CD1c-positive myeloid dendritic cell (primary cell): ENCODE measurements at regions not wholly inside any gene's neighbourhood (a gene's known extent, or its start where the extent isn't known, plus 50 kb on each side); places are given as distances from the start of the nearest gene placed in this dataset.
"Not testable (repeated sequence)": the region's sequence is repeated elsewhere in the genome, so short reads cannot be mapped to it uniquely, and the experiment has no call there.

Experiments
- DNase-seq: peaks from one replicate; pipeline ENCODE4 v3.0.0-alpha.2; 2016; ENCODE audit errors: extremely low spot score

DNA sequence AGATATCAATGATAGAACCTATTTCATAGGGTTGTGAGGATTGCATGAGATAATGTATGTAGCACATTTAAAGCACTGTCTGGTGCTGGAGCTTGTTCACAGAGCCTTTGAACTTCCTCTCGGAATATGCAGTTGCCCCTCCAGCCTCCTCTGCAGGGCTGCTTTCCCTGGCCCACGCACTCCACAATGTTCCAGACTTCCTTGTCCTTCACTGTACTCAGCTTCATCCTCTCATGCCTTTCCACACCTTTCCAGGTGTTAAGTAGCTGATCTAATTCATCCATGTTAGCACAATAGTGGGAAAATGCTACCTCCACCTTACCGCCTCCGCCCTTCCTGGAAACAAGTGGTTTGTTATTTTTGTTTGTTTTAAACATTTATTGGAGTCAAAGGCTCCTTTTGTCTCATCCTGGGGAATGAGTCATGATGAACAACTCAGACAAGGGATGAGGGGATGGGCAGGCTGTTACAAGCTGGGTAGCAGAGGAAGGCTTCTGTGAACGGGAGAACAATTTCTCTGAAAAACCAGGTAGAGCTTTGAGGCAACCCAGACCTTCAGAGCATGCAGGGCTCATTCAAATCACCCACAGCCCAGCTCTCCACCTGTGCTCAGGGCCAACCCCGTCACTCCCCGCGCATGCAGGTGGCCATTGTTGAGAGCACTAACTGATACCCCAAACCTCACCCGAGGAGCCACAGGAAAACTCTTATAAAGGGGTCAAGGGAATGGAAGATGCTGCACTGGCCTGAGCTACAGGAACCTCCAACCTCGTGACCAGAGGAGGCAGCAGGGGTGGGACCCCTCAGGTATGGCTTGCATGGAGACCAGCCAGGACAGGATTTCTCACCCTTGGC, 84.9 kb upstream of the TBL1X start:
- no peak for DNase-seq

DNA sequence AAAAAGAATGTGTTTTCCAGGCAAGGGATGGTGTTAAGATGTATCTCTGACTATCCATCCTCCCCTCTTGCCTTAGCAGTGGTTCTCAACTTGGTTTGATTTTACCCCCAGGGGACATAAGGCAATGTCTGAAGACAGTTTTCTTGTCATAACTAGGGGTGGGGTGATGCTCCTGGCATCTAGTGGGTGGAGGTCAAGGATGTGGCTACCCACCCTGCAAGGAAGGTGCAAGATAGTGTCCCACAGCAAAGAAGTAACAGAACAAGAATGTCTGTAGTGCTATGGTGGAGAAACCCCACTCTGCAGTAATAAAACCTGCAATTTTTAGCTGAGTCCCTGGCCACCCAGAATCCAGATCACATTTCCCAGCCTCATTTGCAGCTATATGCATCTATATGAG, 81.2 kb upstream of the TBL1X start:
- DNase-seq, result no peak

DNA sequence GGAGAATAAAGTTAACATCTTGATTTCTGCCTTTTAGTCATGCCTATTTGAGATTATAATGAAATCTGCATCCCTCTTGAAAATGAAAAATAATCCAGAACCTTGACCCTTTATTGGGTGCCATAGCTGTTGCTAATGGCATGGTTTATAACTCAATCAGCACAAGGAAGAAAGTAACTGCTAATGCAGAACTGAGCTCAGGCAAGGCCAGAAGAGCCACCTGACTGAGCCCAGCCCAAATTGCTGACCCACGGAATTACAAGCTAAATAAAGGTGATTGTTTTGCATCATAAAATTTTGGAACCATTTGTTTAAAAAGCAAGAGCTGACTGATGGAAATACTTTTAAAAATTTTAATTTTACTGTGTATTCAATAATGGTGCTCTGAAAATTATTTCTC, 76.4 kb upstream of the TBL1X start:
- no peak for DNase-seq

DNA sequence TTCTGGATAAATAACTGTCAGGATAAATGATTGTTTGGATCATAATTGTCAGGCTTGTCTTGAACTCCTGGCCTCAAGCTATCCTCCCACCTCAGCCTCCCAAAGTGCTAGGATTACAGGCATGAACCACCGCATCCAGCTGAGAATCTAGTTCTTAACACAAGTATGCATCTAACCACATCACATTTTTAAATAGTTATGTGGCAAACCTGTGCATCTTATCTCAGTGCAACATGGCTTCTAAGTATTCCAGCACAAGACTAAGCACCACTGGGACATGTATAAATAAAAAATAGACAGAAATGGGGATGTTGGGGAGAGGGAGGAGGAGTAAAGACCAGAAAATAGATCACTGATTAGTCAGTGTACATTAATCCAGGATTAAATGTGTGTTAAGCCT, 74.7 kb upstream of the TBL1X start:
- DNase-seq, result no peak

DNA sequence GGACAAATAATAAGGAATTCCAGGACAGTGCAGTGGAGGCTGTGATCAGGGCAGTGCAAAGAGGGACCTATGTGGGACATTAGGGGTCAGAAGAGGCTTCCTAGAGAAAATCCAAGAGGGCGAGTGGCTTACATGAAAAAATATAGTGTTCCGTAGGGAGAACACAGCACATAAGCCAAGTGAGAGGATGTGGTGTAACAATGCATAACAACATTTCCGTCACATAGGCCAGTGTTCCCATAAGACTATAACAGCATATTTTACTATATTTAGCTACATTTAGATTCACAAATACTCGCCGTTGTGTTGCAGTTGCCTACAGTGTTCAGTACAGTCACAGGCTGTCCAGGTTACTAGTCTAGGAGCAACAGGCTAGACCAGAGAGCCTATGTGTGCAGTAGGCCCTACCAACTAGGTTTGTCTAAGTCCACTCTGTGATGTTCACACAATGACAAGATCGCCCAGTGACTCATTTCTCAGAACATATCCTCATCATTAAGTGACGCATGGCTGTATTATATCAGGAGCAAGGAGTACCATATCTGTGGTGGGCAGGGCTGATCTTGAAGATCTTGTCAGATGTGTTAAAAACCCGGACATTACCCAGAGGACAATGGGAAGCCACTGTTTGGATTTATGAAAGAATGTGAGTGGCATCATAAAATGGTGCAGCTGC, 74.0 kb upstream of the TBL1X start:
- no peak for DNase-seq

DNA sequence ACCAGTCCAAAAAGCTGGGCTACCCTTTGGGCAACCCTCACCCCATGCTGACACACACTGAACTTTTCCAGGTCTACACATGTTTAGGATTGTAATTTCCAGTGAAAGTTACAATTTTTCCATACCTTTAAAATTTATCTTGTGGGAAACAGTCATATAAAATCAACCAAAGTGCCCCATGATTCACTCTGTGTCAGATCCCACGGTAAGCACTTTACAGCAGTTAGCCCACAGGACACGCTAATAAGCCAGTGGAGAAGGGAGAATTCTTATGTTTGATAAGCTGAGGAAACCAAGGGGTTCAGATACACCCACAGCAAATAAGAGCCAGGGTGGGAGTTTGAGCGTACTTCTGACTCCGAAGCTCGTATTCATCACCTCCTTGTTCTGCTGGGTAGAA, 72.4 kb upstream of the TBL1X start:
- no peak for DNase-seq

DNA sequence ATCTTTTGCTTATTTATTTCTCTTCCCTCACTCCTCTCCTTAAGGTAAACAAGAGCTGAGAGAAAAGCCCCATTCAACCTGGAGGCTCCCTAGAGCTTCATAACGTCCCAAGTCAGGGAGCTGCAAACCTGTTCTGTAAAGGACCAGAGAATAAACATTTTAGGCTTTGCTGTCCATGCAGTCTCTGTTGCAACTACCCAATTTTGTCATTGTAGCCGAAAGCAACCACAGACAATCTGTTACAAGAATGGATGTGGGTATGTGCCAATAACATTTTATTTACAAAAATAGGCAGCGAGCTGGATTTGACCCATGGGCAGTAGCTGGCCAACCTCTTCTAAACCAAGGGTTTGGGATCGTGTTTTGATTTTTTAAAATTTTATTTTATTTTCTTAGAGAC, 71.3 kb upstream of the TBL1X start:
- DNase-seq, result no peak

DNA sequence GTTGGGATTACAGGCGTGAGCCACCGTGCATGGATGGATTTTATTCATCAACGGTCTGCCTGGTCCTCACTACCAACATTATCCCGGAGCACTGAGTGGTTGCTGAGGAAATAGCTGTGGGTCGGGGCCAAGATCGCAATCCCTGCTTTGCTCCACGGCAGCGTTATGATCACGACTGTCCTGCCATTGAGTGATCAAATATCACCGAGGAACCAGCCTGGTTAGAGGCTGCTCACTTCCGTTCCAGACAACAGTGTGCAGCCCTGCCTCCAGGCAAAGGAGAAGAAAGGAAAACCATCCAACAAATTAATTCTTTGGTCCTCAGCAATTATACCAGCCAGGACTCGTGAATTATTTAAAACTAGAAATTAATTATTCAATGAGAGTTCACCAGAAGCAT, 70.6 kb upstream of the TBL1X start:
- DNase-seq, result no peak

DNA sequence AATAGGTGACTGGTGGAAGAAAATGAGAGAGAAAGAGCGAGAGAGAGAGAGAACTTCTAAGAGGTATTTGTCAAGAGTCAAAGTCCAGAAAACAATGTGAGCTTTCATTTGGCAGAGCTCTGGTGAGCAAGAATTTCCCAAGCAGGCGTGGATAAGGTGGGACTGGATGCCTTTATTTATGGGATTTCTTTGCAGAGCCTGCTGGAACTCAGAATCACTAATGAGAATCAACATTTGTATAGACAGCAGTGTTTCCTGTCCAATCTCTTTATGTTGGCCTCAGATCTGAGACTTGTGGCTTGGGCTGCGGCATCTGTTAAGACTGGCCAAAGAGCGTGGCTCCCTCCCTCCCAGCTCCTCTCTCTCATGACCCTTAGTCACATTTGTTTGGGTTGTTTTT, 67.9 kb upstream of the TBL1X start:
- no peak for DNase-seq

DNA sequence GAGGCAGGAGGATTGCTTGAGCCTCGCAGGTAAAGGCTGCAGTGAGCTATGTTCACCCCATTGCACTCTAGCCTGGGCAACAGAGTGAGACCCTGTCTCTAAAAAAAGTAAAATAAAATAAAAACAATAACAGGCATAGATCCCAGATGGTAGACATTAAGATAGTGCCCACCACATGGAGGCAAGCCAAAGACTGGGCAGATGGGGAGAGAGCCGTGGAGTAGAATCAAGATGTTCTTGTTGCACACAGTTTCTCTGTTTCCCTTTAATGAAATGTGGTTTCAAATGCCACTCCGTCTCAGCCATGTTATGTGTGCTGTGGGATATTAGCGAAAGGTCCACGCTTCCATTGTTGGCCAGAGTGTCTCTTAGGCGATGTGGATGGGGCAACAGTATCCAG, 63.8 kb upstream of the TBL1X start:
- DNase-seq, result no peak

DNA sequence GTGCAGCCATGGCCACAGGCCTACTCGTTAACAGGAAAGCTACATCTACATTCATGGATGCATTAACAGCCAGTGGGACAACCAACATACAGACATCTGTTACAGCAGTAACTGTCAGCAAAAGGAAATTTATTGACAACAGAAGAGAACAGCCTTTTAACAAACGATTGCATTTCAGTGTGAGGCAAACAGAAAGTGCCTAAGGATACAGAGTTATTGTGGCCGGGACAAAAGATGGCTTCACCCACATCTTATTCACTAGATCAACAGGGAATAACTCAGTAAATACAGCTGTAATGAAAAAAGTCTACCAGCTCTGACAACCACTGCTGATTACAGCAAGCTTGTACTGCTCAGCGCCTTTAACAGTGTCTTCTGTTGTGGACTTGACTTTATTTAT, 61.5 kb upstream of the TBL1X start:
- no peak for DNase-seq

DNA sequence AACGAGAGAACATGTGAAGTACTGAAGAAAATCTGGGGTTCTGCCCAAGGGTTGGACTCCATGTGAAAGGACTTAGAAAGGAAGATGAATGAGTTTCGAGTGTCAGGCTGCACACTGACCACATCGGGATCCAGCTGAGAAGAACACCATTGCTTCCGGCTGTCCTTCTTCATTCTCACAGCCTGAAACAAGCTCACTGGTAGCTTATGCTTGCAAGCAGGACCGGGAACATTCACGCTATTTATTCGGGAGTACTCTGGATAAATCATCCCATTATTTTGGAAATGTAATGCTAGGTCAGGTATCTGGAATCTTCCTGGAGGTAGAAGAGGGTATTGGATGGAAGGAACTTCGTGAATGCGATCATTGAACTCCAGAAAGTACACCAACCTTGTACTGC, 59.2 kb upstream of the TBL1X start:
- DNase-seq, result not testable (repeated sequence)

DNA sequence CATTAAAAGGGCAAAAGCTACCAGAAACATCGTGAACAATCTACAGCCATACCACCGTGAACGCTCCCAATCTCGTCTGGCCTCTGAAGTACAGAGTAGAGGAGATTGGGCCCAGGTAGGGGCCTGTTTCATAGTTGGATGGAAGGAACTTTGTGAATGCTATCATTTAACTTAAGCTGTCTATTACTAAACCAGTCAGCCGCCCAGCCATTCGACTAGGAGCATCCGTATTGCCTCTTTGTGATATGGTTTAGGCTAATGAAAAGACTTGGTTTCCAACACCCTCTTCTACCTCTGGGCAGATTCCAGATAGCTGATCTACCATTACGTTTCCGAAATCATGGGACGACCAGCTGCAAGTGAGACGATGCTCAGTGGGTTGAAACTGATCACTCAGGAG, 54.0 kb upstream of the TBL1X start:
- not testable (repeated sequence) for DNase-seq

DNA sequence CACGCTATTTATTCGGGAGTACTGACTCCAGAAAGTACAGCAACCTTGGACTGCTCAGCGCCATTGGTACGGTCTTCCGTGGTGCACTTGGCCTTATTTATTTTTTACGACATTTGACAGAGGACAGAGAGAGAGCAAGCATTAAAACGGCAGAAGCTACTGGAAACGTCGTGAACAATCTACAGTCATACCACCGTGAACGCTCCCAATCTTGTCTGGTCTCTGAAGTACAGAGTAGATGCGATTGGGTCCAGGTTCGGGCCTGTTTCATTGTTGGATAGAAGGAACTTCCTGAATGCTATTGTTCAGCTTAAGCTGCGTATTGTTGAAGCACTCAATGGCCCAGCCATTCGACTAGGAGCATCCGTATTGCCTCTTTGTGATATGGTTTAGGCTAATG, 53.2 kb upstream of the TBL1X start:
- not testable (repeated sequence) for DNase-seq

DNA sequence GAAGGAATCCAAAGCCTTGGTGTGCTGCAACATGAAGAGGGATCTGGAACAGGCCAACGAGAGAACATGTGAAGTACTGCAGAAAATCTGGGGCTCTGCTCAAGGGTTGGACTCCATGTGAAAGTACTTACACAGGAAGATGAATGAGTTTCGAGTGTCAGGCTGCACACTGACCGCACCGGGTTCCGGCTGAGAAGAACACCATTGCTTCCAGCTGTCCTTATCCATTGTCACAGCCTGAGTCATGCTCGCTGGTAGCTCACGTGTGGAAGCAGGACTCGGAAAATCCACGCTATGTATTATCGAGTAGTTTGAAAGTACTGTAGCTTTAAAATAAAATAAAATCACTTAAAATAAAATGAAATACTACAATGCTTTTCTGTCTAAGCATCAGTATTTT, 50.4 kb upstream of the TBL1X start:
- DNase-seq, result no peak
